B cell (primary cell): ENCODE measurements at regions not wholly inside any gene's neighbourhood (a gene's known extent, or its start where the extent isn't known, plus 50 kb on each side); places are given as distances from the start of the nearest gene placed in this dataset.

Experiments used
- EZH2 ChIP-seq: IDR thresholded peaks from 2 replicates; pipeline ENCODE4 v1.6.1; 2012; ENCODE audit warnings: borderline replicate concordance, low read depth, mild to moderate bottlenecking, moderate library complexity, low read length; ENCODE audit not compliant: insufficient read depth, poor library complexity, severe bottlenecking
- TF ChIP-seq, protein P1 (sequence below): fragments of 200-600 bp; IDR thresholded peaks from one replicate; pipeline ENCODE4 v1.8.0; 2022; ENCODE audit warnings: antibody characterized with exemption, mild to moderate bottlenecking

DNA sequence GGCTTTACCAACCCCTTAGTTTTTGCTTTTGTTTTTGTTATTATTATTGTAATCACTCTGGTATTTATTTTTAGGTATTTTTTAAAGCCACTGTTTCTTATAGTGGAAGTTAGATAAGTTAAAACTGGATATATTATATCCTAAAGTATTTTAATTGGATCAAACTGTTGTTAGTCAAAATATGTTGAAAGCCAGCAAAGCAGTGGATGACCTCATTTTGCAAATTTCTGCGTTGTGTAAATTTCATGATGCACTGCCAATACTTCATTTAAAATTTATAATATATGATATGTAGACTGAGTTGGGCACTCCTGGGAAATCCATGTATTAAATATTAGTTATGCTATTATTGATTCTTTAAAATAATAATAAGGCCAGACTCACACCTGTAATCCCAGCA is 661.7 kb upstream of the NRXN1 start:
- TF ChIP-seq, protein P1, sequence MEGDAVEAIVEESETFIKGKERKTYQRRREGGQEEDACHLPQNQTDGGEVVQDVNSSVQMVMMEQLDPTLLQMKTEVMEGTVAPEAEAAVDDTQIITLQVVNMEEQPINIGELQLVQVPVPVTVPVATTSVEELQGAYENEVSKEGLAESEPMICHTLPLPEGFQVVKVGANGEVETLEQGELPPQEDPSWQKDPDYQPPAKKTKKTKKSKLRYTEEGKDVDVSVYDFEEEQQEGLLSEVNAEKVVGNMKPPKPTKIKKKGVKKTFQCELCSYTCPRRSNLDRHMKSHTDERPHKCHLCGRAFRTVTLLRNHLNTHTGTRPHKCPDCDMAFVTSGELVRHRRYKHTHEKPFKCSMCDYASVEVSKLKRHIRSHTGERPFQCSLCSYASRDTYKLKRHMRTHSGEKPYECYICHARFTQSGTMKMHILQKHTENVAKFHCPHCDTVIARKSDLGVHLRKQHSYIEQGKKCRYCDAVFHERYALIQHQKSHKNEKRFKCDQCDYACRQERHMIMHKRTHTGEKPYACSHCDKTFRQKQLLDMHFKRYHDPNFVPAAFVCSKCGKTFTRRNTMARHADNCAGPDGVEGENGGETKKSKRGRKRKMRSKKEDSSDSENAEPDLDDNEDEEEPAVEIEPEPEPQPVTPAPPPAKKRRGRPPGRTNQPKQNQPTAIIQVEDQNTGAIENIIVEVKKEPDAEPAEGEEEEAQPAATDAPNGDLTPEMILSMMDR = no peak
- no peak for TF ChIP-seq EZH2
